ENCODE measurements at regions not wholly inside any gene's neighbourhood (a gene's known extent, or its start where the extent isn't known, plus 50 kb on each side); places are given as distances from the start of the nearest gene placed in this dataset.

DNA sequence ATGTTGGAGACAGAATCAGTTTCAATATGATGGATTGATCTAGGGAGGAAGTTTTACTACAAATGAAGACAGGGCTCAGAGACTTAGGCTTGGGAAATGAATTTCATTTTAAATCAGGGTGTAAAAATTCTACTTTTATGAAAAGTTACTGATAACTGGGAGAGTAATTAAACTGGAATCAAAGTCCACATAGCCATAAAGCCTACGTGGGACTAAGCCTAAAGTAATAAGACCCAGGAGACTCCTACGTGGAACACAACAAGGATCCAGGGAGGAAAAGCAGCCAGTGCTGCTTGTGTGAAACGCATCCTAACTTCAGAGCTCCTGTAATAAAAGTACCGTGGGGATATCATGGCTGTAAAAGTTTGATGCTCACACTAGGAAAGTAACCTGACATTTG lies 152.0 kb upstream of the MYO16 start:
- TF ChIP-seq, protein P1, sequence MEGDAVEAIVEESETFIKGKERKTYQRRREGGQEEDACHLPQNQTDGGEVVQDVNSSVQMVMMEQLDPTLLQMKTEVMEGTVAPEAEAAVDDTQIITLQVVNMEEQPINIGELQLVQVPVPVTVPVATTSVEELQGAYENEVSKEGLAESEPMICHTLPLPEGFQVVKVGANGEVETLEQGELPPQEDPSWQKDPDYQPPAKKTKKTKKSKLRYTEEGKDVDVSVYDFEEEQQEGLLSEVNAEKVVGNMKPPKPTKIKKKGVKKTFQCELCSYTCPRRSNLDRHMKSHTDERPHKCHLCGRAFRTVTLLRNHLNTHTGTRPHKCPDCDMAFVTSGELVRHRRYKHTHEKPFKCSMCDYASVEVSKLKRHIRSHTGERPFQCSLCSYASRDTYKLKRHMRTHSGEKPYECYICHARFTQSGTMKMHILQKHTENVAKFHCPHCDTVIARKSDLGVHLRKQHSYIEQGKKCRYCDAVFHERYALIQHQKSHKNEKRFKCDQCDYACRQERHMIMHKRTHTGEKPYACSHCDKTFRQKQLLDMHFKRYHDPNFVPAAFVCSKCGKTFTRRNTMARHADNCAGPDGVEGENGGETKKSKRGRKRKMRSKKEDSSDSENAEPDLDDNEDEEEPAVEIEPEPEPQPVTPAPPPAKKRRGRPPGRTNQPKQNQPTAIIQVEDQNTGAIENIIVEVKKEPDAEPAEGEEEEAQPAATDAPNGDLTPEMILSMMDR (IDR thresholded peaks at IDR 0.05; ENCODE audit: low read length), result no peak
- TF ChIP-seq EZH2 (optimal IDR thresholded peaks at IDR 0.05; ENCODE audit: low read depth, low read length), result no peak

Data from MM.1S (cell line).